COLO829 (cell line): ENCODE measurements at regions not wholly inside any gene's neighbourhood (a gene's known extent, or its start where the extent isn't known, plus 50 kb on each side); places are given as distances from the start of the nearest gene placed in this dataset.
A peak's percentile ranks its signal among the peaks of the same experiment; 100 is the strongest.

Experiments
- DNase-seq: peaks from one replicate; pipeline ENCODE4 v3.0.0; 2012; ENCODE audit warnings: low spot score

- no peak for DNase-seq
These were observed 324.4 kb downstream of the MN1 start for GRCh38 chr22:27477171-27477570.

DNA sequence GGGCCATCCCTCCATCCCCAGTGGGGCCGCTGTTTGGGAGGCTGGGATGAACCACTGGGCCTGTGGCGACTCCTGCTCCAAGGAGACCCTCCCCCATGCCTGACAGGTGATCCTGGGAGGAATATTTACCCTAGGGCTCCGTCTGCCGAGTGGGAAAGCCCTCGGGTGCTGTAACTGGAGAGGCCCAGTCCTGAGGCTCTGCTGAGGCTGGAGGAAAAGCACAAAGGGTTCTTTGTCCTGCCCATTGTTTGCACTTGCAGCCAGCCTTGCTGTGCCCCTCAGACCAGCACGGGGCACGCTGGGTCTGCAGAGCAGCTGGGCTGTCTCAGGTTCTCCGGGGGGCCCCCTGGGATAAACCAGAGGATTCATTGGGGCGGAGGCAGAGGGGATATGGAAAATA, 321.1 kb downstream of the MN1 start:
- DNase-seq: peak; percentile 61

- no peak for DNase-seq
These were observed 319.2 kb downstream of the MN1 start for GRCh38 chr22:27482402-27482801.

DNA sequence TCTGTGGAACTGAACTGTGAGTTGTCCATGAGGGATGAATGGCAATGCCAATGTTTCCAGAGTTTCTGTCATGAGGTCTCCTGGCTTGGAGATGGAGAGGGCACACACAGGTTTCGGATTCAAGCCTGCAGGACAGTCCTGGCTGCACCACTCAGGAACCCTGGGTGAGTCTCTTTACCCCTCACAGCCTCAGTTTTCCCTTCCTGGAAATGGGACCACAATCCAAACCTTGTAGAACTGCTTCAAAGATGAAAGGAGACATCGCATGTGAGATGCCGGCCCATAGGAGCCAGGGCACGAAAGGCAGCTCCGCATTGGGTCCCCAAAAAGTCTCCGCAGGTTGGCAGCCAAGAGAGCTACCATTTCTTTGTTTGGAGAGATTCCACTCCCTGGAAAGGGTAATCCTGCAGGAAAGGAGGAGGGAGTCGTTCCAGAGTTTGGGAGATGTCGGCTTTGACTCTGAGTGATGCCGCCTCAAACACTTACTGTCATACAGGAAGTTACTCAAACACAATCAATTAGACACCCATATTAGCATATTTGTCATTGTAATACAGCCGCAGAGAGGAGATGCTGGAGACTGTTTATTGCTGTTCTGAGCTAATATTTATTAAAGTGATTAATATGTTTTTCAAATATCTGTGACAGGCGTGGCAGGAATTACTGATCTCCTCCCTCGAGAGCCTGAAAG, 318.3 kb downstream of the MN1 start:
- no peak for DNase-seq

DNA sequence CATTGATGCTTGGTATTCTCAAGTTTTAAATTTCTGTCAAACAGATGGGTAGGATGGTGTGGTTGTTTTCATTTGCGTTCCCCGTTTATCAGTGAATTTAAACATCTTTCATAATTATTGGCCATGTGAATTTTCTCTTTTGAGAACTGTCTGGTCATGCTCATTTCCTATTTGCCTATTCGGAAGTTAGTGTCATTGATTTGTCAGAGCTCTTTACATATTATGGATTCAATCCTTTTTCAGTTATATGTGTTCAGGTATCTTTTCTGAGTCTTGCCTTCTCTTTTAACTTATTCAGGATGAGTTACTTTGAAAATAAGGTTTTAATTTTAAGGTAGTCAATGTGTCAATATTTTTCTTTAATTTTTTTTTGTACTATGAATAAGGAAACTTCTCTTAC, 315.7 kb downstream of the MN1 start:
- DNase-seq: no peak

- no peak for DNase-seq
These were observed 313.7 kb downstream of the MN1 start for GRCh38 chr22:27487600-27488452.

DNA sequence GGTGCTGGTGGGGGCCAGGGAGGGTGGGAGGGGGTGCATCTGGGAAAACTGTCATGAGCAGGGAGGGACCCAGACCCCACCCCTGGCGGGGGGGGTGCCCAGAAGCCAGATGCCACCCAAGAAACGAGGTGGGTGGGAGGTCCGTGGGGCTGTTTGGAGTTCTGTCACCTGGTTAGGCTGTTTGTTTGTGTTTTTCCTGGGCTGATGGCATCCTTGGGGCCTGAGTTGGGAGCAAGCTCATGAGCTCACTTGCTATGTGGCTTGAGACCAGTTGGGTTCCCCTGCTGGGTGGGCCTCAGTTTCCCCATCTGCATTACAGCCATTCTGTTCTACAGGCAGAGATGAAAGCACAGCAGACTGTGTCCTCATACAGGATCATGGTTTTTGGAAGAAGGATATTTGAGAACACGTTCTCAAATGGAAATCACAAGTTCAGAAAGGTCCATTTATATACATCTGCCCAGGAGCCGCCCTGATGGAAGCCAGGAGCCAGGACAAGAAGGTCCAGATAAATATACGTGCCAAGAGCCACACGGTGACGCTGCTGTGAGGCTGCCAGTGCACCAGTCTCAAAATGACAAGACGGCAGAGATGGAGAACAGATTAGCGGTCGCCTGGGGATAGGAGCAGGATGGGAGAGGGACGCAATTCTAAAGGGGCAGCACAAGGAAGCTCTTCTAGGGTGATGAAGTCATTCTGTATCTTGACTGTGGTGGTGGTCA, 312.9 kb downstream of the MN1 start:
- no peak for DNase-seq

DNA sequence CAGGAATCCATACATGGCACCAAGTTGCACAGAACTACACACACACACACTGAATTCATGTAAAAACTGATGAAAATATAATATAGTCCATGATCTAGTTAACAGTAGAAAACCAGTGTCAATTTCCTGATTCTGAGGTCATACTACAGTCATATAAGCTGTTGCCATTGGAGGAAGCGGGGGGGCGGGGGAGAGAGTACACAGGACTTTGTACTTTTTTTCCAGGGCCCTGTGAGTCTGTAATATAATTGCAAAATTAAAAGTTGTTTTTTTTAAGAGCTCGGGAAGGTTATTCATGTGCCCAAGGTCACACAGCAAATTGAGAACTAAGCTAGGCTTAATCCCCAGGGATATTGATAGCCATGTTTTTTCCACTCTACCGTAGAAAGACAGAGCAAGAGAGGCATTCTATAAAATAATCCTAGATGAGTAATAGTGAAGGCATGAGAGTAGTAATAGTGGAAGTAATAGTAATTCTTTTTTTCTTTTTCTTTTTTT, 312.3 kb downstream of the MN1 start:
- no peak for DNase-seq

- no peak for DNase-seq
These were observed 311.5 kb downstream of the MN1 start for GRCh38 chr22:27490080-27490479.

DNA sequence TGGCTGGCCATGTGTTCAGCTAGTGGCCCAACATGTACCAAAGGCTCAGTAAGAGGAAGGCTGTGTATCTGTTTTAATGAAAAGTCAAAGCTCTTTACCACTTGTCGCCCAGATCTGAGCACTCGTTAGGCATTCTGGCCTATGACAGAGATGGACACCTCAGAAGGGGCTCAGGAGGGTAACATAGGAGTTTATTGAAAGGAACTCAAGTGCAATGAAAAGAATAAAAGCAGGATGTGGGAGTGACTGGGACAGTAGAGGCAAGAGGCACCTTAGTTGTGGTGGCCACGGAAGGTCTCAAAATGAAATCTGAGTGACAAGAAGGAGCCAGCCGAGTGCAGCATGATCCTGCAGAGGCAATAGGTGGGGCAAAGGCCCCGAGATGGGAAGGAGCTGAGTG, 309.7 kb downstream of the MN1 start:
- DNase-seq: no peak

DNA sequence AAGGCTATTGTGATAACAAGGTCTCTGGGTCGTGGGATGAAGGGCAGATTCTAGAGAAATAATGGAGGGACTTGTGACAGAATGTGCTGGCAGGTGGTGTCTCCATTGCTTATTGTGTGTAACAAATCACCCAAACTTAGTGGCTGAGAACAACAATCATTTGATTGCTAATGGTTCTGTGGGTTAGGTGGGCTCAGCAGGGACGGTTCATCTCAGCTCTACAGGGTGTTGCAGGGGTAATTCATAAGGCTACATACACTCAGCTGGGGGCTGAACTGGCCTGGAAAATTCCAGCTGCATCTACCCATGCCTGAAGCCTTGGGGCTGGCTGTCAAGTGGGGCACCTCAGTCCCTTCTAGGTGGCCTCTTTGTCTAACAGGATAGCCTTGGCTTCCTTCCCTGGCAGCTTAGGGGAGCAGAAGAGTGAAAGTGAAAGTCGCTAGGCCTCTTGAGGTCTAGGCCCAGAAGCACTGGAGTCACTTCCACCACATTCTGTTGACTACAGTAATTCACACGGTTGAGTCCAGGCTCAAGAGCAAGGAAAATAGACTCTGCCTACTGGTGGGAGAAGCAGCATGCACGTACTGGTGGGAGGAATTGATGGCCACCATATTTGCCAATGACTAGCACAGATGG, 308.9 kb downstream of the MN1 start:
- no peak for DNase-seq

DNA sequence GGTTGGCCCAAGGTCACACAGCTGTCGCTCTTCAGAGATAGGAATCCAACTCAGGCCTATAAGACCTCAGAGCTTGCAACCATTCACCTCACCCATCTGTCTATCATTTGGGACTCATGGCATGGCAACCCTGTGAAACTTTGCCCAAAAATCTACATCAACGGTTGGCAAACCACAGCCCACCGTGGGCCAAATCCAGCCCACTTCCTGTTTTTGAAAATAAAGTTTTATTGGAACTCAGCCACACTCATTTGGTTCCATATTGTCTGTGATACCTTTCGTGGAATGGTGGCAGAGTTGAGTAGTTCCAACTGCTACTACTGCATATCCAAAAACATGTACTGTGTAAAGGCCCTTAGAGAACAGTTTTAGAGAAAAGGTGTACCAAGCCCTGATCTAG, 307.8 kb downstream of the MN1 start:
- no peak for DNase-seq

DNA sequence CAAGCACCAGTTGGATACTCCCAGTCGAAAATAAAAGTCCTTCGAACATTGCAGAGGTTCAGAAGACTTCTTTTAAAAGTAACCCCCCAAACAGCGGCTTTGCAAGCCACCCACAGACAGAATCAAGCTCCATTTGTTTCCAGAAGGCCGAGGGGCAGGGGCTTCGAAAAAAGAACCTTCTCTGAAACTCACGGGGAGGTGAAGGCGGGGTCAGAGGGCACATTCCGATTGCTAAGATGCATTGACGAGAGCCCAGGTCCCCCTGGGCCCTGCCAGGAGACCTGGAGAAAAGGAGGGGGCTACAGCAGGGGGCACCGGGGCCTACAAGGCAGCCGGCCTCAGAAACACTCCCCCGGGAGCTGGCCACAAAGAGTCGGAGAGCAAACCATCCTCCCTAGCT, 306.8 kb downstream of the MN1 start:
- no peak for DNase-seq

DNA sequence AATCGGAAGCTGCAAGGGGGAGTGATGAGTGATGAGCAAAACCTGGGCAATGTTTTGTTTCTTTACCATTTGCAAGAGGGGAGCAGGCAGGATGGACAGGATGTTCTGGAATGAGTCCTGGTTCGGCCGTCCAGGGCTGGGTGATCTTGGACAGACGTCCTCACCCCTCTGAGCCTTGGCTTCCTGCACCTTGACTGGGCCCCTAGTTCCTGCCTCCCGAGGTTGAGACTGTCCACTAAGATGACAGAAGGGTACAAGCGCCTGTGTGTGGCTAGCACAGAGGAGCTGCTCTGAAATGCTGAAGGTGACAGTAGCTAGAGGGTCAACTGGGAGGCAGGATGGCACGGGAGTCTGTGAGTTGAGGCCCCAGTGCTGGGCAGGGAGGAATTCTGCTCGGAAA, 306.2 kb downstream of the MN1 start:
- DNase-seq: no peak

GRCh38 chr22:27499121-27499520, 302.4 kb downstream of the MN1 start:
- DNase-seq: no peak

DNA sequence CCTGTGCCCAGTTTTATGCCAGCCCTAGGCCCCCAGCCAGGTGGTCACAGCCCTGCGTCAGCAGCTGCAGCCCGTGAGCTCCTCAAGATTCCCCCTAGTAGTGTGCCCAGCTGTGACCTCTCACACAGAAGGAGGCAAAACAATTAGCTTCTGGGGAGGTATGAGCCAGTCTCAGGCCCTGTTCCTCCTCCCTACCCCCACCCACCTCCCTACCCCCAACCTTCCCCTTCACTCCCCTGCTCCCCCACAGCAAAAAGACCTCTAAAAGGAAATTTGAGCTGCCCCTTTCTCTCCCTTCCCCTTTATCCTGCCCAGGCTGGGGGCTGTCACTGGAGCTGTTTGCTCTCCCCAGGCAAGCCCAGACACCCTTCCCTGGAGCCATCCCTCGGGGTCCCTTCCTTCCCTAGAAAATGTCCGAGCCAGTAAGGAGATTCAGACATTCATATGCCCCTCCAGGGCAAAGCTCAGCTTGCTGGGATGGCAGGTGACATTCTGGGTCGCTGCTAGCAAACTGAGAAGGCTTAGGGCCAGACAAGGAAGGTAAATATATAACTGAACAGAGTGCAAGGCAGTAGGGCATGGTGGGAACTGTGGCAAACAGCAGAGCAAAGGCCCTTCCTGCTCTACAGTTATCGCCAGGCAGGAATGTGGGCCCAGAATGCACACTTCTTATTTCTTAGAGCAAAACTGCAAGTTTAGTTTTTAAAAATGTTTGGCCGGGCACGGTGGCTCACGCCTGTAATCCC, 300.2 kb downstream of the MN1 start:
- DNase-seq: no peak

GRCh38 chr22:27502327-27502726, 299.2 kb downstream of the MN1 start:
- DNase-seq: no peak

DNA sequence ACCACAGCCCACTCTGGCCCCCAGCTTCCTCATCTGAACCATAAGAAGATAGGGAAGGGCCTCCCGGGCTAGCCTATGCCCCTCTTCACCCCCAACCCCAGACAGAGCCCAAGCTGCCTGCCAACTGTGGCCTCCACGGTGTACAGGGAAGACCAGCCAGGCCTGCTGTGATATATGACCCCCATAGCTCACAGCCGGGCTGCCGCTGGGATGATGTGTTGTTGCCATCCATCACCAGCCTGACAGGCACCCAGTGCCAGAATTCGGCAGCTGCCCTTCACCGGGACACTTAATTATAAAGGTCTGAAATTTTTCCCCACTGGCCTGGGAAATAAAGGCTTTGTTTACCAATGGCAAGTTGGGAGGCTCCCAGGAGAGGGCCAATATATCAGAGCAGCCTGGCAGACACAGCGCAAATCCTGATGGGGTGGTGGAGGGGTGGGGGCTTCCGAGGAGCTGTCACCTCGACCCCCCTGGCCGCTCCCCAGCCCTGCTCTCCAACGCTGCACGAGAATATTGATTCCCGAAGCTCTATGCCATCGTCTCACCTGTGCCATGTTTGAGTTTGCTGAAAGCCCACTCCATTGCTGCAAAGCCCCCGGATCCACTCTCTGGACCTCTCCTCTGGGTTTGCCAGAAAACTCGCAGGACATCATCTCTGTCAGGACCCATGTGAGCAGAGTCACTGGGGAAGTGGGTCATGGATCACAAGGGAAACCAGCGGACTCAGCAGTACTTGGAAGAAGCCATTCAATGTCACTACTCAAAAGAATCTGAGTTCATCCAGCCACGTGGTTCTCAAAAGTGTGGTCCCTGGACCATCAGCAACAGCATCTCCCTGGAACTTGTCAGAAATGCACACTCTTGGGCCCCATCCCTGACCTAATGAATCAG, 296.9 kb downstream of the MN1 start:
- no peak for DNase-seq

GRCh38 chr22:27507111-27507611, 294.4 kb downstream of the MN1 start:
- no peak for DNase-seq

- DNase-seq: no peak
These were observed 293.5 kb downstream of the MN1 start for GRCh38 chr22:27507935-27508526.
